ENCODE measurements at regions not wholly inside any gene's neighbourhood (a gene's known extent, or its start where the extent isn't known, plus 50 kb on each side); places are given as distances from the start of the nearest gene placed in this dataset.

GRCh38 chr12:61137677-61138414, 1122.4 kb upstream of the USP15 start:
- Histone ChIP-seq H3K36me3 (no peaks in the 10 kb centered on the region), H3K9ac (no peak overlapping the region), H3K4me3 (no peak overlapping the region), H4K20me1 (ENCODE audit: low read depth) (no peaks in the 10 kb centered on the region), H3K79me2 (ENCODE audit: low read depth) (no peaks in the 10 kb centered on the region), H2AFZ (replicated peaks) (no peak overlapping the region), H3K27me3 (no peaks in the 10 kb centered on the region), H3K4me1 (no peaks in the 10 kb centered on the region), H3K9me3 (ENCODE audit: low read depth) (no peaks in the 10 kb centered on the region), H3K4me2 (no peak overlapping the region), H3K27ac (no peak overlapping the region), H3F3A (ENCODE audit: low read depth) (no peaks in the 10 kb centered on the region)
- H3K4me1 Mint-ChIP-seq: no peaks in the 10 kb centered on the region
- no peaks in the 10 kb centered on the region for H3K36me3 Mint-ChIP-seq
- no peak overlapping the region for H3K27ac Mint-ChIP-seq
- no peaks in the 10 kb centered on the region for H3K27me3 Mint-ChIP-seq (ENCODE audit: insufficient read depth, low read depth)
- TF ChIP-seq CTCF (IDR thresholded peaks at IDR 0.05): no peak
- TF ChIP-seq EZH2 (IDR thresholded peaks at IDR 0.05): no peak
- no peak for TF ChIP-seq EZH2phosphoT487 (IDR thresholded peaks at IDR 0.05)
- no peak overlapping the region for H3K4me3 Mint-ChIP-seq
- no peak for DNase-seq (ENCODE audit: low spot score)
- H3K9me3 Mint-ChIP-seq: peaks cover 3% of the 10 kb centered on the region

- H3K27ac Mint-ChIP-seq: no peak overlapping the region
- Histone ChIP-seq H2AFZ (replicated peaks) (no peak overlapping the region), H3K9me3 (ENCODE audit: low read depth) (no peaks in the 10 kb centered on the region), H3K79me2 (ENCODE audit: low read depth) (no peaks in the 10 kb centered on the region), H3K27ac (no peak overlapping the region), H3K4me2 (no peak overlapping the region), H3K4me1 (no peaks in the 10 kb centered on the region), H3K27me3 (no peaks in the 10 kb centered on the region), H3K36me3 (no peaks in the 10 kb centered on the region), H3F3A (ENCODE audit: low read depth) (no peaks in the 10 kb centered on the region), H3K4me3 (no peak overlapping the region), H4K20me1 (ENCODE audit: low read depth) (no peaks in the 10 kb centered on the region), H3K9ac (no peak overlapping the region)
- DNase-seq (ENCODE audit: low spot score): no peak
- no peaks in the 10 kb centered on the region for H3K27me3 Mint-ChIP-seq (ENCODE audit: insufficient read depth, low read depth)
- H3K4me3 Mint-ChIP-seq: no peak overlapping the region
- no peaks in the 10 kb centered on the region for H3K36me3 Mint-ChIP-seq
- TF ChIP-seq EZH2 (IDR thresholded peaks at IDR 0.05) (no peak), CTCF (IDR thresholded peaks at IDR 0.05) (no peak), EZH2phosphoT487 (IDR thresholded peaks at IDR 0.05) (no peak)
- H3K9me3 Mint-ChIP-seq: peaks cover 3% of the 10 kb centered on the region
- H3K4me1 Mint-ChIP-seq: no peaks in the 10 kb centered on the region
Measured at GRCh38 chr12:61138415-61138759, 1121.8 kb upstream of the USP15 start.

GRCh38 chr12:61161961-61162360, 1098.2 kb upstream of the USP15 start:
- no peak overlapping the region for H3K4me3 ChIP-seq
- H3K36me3 ChIP-seq: no peaks in the 10 kb centered on the region
- no peaks in the 10 kb centered on the region for H3K27me3 ChIP-seq
- no peaks in the 10 kb centered on the region for H3K9me3 ChIP-seq (ENCODE audit: low read depth)
- H3K27ac Mint-ChIP-seq: no peak overlapping the region
- no peaks in the 10 kb centered on the region for H3K36me3 Mint-ChIP-seq
- no peak overlapping the region for H3K27ac ChIP-seq
- H3K9ac ChIP-seq: no peak overlapping the region
- no peaks in the 10 kb centered on the region for H4K20me1 ChIP-seq (ENCODE audit: low read depth)
- H3K4me1 ChIP-seq: no peaks in the 10 kb centered on the region
- peaks cover 2% of the 10 kb centered on the region for H3K9me3 Mint-ChIP-seq
- no peak for DNase-seq (ENCODE audit: low spot score)
- no peaks in the 10 kb centered on the region for H3K27me3 Mint-ChIP-seq (ENCODE audit: insufficient read depth, low read depth)
- no peak overlapping the region for H2AFZ ChIP-seq (replicated peaks)
- H3K4me3 Mint-ChIP-seq: no peak overlapping the region
- H3F3A ChIP-seq (ENCODE audit: low read depth): no peaks in the 10 kb centered on the region
- no peaks in the 10 kb centered on the region for H3K79me2 ChIP-seq (ENCODE audit: low read depth)
- no peaks in the 10 kb centered on the region for H3K4me1 Mint-ChIP-seq
- H3K4me2 ChIP-seq: no peak overlapping the region
- no peak for TF ChIP-seq EZH2 (IDR thresholded peaks at IDR 0.05)
- TF ChIP-seq EZH2phosphoT487 (IDR thresholded peaks at IDR 0.05): no peak
- TF ChIP-seq CTCF (IDR thresholded peaks at IDR 0.05): no peak
